Activated CD8-positive, alpha-beta T cell treated with anti-CD3 and anti-CD28 coated beads for 36 hours (primary cell): ENCODE measurements at regions not wholly inside any gene's neighbourhood (a gene's known extent, or its start where the extent isn't known, plus 50 kb on each side); places are given as distances from the start of the nearest gene placed in this dataset.
A peak's percentile ranks its signal among the peaks of the same experiment; 100 is the strongest.

Source experiments
- ATAC-seq: fragments of 200-7000 bp; cut with Tn5 transposase; one replicate; pipeline ENCODE4 v1.10.0; 2021; ENCODE audit warnings: mild to moderate bottlenecking, moderate library complexity
- CTCF ChIA-PET: fragments of 350-600 bp; sonication (Branson Sonifier 250); formaldehyde crosslinking; loops from one replicate; lab custom pipeline; 2021; ENCODE audit warnings: antibody characterized with exemption; lab: Charles Lee
- POLR2A ChIA-PET: fragments of 350-600 bp; sonication (Branson Sonifier 250); formaldehyde crosslinking; loops from one replicate; lab custom pipeline; 2021; ENCODE audit warnings: antibody characterized with exemption; lab: Charles Lee
- DNase-seq: peaks from one replicate; pipeline ENCODE4 v3.0.0-alpha.2; 2020
- H3K27ac Mint-ChIP-seq: one replicate; pipeline ENCODE4 v1.8.0; 2021; ENCODE audit warnings: mild to moderate bottlenecking, mixed read lengths
- H3K27me3 Mint-ChIP-seq: one replicate; pipeline ENCODE4 v1.8.0; 2021; ENCODE audit warnings: mixed read lengths
- H3K36me3 Mint-ChIP-seq: one replicate; pipeline ENCODE4 v1.8.0; 2021; ENCODE audit warnings: low read depth, mixed read lengths
- H3K4me1 Mint-ChIP-seq: one replicate; pipeline ENCODE4 v1.8.0; 2021; ENCODE audit warnings: low read depth, mixed read lengths
- H3K4me3 Mint-ChIP-seq: one replicate; pipeline ENCODE4 v1.8.0; 2021; ENCODE audit warnings: mild to moderate bottlenecking, moderate library complexity, mixed read lengths
- H3K9me3 Mint-ChIP-seq: one replicate; pipeline ENCODE4 v1.8.0; 2021; ENCODE audit warnings: mixed read lengths
- intact Hi-C: fragments of 100-400 bp; cut with micrococcal nuclease; formaldehyde crosslinking; loops from one replicate; pipeline ENCODE4 v1.10.0; 2022
- TF ChIP-seq, protein P1 (sequence below): fragments of 200-600 bp; IDR thresholded peaks from one replicate; pipeline ENCODE4 v1.8.0; 2022; ENCODE audit warnings: antibody characterized with exemption, mild to moderate bottlenecking

DNA sequence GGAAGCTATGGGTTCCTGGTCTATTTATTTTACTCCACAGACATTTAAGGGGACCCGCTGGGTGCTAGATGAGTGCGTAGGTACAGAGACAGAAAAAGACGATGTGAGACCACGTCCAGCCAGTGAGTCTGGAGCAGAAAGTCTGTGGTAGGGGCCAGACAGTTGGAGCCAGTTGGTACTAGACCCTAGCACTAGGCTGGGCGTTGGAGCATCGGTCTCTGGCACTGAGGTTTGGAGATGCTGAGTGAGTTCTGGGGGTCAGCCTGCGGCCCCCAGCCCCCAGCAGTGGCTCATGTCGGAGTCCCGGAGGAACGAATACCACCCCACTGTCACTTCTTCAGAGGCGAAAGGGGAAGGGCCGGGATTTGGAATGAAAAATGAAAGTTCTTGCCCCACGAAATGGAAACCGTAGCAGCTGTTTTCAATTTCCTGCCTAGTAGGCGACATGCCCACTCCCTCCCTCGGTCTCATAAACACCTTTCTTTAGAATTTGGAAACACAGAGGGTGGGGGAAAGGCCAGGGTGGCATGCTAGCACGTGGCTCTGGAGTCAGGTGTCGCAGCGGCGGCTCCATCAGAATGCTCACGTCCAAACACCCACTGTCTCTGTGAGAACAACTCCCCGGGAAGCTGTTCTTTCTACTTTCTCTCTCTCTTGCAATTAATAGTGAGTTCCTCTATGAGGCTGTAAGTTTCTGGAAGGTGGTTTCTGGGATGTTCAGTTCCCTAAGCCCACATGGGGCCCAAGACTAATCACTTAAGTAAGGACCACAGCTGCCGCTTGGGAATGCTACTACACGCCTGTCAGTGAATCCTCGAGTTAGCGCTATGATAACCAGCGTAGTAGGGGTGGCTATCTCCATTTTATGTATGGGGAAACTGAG, 96.8 kb downstream of the IRF8 start:
- Mint-ChIP-seq H3K27ac (peak overlapping the region; percentile 67), H3K9me3 (peaks cover 4% of the 10 kb centered on the region), H3K36me3 (no peaks in the 10 kb centered on the region), H3K27me3 (no peaks in the 10 kb centered on the region), H3K4me1 (peaks cover 60% of the 10 kb centered on the region), H3K4me3 (peak overlapping the region; percentile 6)
- DNase-seq = peak; percentile 65
- TF ChIP-seq, protein P1, sequence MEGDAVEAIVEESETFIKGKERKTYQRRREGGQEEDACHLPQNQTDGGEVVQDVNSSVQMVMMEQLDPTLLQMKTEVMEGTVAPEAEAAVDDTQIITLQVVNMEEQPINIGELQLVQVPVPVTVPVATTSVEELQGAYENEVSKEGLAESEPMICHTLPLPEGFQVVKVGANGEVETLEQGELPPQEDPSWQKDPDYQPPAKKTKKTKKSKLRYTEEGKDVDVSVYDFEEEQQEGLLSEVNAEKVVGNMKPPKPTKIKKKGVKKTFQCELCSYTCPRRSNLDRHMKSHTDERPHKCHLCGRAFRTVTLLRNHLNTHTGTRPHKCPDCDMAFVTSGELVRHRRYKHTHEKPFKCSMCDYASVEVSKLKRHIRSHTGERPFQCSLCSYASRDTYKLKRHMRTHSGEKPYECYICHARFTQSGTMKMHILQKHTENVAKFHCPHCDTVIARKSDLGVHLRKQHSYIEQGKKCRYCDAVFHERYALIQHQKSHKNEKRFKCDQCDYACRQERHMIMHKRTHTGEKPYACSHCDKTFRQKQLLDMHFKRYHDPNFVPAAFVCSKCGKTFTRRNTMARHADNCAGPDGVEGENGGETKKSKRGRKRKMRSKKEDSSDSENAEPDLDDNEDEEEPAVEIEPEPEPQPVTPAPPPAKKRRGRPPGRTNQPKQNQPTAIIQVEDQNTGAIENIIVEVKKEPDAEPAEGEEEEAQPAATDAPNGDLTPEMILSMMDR = no peak
- intact Hi-C loops = no loop called here
- ChIA-PET POLR2A (interaction anchor here (0.7 to 2.1 kb wide), 4 partner anchors 13 to 88 kb away, joined by 3 to 5 read pairs (median 3); no protein-coding TSS in a partner anchor), CTCF (interaction anchor here (2.4 to 5.1 kb wide), 2 partner anchors 8 to 176 kb away, joined by 12 to 43 read pairs; no protein-coding TSS in a partner anchor)
- ATAC-seq = peak; percentile 67

DNA sequence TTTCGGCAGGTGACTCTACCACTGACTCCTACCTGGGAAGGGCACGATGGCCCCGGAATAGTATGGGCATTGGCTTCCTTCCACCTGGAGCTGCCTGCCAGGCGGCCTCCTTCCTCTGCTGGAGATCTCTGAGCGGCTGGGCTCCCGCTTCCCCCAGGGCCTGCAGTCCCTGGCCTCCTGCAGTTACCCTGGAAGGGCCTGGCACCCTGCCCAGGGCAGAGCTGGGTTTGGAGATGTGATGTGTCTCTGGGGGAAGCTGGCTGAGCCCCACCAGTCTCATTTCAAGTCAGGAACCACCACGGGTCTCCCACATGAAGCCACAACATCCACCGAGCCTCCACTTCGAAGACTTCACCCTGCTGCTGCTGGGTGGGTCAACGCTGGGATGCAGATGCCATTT, 97.9 kb downstream of the IRF8 start:
- Mint-ChIP-seq H3K9me3 (peaks cover 4% of the 10 kb centered on the region), H3K36me3 (no peaks in the 10 kb centered on the region), H3K27ac (no peak overlapping the region), H3K4me1 (peaks cover 50% of the 10 kb centered on the region), H3K27me3 (no peaks in the 10 kb centered on the region), H3K4me3 (no peak overlapping the region)
- TF ChIP-seq, protein P1 = no peak
- CTCF ChIA-PET = interaction anchor here (2.4 to 5.1 kb wide), 2 partner anchors 9 to 177 kb away, joined by 12 to 43 read pairs; no protein-coding TSS in a partner anchor
- intact Hi-C loops = no loop called here
- no peak for DNase-seq
- POLR2A ChIA-PET = interaction anchor here (0.6 to 1.1 kb wide), 2 partner anchors 53 to 77 kb away, joined by 3 to 4 read pairs; no protein-coding TSS in a partner anchor
- no peak for ATAC-seq

DNA sequence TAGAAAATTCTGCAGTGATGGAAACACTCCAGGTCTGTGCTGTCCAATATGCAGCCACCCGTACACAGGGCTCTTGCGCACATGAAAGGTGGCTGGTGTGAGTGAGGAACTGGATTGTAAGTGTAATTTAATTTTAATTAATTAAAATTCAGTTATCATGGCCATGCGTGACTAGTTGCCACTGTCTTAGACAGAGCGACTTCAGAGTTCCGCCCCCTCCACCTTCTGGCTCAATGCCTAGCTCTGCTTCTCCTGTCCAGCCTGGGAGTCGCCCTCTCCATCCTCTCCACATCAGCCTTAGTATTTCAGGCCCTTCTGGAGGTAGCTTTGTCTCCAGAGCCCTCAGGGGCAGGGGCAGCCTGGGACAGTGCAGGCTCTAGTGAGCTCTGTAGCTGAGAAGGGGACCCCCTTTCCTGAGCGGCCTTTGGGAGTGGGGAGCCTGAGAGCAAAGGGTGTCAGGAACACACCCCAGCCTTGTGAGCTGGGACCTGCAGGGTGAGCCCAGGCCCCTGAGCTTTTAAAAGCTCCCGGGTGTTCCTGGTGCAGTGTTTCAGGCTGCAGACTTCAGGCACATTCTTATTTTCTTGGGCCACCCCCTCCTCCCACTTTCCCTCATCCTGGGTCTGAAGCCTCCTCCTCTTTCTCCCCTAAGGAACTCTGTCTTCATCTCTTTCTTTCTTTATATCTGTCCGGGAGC, 99.4 kb downstream of the IRF8 start:
- POLR2A ChIA-PET = interaction anchor here (0.6 to 1.5 kb wide), 6 partner anchors 9 to 127 kb away, joined by 3 to 8 read pairs (median 4); partner anchors contain the start of gene IRF8
- ATAC-seq (no peak), DNase-seq (no peak)
- Mint-ChIP-seq H3K9me3 (peaks cover 4% of the 10 kb centered on the region), H3K27me3 (peaks cover 3% of the 10 kb centered on the region), H3K4me3 (no peak overlapping the region), H3K27ac (peak overlapping the region; percentile 30), H3K36me3 (no peaks in the 10 kb centered on the region), H3K4me1 (peaks cover 41% of the 10 kb centered on the region)
- intact Hi-C loops = no loop called here
- TF ChIP-seq, protein P1 = no peak
- CTCF ChIA-PET = interaction anchor here (1.3 to 5.1 kb wide), 3 partner anchors 11 to 179 kb away, joined by 3 to 43 read pairs (median 12); no protein-coding TSS in a partner anchor

DNA sequence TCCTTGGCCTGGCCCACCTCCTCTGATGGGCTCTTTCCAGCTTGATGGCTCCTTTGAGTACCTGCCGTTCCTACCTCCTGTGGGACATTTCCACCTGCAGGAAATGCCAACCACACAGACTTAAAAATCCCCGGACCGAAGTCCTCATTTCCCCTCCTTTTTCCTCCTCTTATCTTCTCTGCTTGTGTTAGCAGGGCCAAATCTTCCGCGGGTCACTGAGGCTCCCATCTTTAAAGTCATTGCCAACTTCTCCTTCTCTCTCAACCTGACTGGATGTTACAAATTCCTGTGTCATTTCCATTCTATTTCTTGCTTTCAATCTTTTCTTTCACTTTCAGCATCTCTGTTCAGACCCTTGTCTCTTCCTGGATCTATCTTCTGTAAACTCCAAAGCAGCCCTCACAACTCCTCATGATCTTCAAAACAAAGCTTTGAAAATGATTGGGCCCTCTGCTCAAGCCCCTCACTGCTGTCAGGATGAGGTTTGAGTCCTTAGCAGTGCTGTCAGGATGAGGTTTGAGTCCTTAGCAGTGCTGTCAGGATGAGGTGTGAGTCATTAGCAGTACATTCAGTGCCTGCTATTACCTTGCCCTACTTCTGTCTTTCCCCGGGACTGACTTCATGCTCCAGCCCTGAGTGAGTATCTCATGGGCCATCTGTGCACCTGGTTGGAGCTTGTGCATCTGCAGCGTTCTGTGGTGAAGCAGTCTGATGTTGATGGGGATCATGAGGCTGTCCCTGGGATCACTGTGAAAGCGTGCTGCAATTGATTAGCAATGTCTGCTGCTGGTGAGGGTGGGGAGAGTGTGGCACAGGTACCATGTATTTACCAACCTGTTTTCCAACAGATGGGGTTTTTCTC, 100.1 kb downstream of the IRF8 start:
- DNase-seq = no peak
- POLR2A ChIA-PET = interaction anchor here (1.0 to 1.5 kb wide), 5 partner anchors 9 to 127 kb away, joined by 3 to 8 read pairs (median 3); no protein-coding TSS in a partner anchor
- Mint-ChIP-seq H3K27me3 (peaks cover 4% of the 10 kb centered on the region), H3K4me1 (peaks cover 41% of the 10 kb centered on the region), H3K36me3 (no peaks in the 10 kb centered on the region), H3K9me3 (peaks cover 4% of the 10 kb centered on the region), H3K27ac (peak overlapping the region; percentile 30), H3K4me3 (no peak overlapping the region)
- TF ChIP-seq, protein P1 = no peak
- intact Hi-C loops = no loop called here
- ATAC-seq = peak; percentile 70
- CTCF ChIA-PET = interaction anchor here (1.3 to 5.1 kb wide), 2 partner anchors 17 to 179 kb away, joined by 3 to 43 read pairs; no protein-coding TSS in a partner anchor
